ENCODE measurements at regions not wholly inside any gene's neighbourhood (a gene's known extent, or its start where the extent isn't known, plus 50 kb on each side); places are given as distances from the start of the nearest gene placed in this dataset.

DNA sequence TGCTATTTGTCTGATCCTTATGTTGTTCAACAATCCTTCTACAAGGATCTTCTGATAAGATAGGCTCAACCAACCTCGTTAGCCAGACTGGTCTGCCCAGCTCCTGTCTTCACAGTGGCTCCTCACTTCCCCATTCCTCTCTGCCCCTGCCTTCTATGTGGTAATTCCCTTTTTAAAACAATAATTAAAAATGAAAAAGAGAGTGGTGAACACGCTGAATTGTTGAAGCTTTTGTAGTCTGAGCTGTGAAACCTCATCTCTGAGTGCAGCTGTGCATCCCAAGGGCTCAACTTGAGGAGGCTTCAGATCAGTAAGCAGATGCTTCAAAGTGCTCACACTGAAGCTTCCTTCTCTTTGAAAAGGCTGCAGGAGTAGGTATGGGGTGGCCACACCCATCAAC is 70.7 kb upstream of the JUN start (continued):
- TF ChIP-seq, protein P1, sequence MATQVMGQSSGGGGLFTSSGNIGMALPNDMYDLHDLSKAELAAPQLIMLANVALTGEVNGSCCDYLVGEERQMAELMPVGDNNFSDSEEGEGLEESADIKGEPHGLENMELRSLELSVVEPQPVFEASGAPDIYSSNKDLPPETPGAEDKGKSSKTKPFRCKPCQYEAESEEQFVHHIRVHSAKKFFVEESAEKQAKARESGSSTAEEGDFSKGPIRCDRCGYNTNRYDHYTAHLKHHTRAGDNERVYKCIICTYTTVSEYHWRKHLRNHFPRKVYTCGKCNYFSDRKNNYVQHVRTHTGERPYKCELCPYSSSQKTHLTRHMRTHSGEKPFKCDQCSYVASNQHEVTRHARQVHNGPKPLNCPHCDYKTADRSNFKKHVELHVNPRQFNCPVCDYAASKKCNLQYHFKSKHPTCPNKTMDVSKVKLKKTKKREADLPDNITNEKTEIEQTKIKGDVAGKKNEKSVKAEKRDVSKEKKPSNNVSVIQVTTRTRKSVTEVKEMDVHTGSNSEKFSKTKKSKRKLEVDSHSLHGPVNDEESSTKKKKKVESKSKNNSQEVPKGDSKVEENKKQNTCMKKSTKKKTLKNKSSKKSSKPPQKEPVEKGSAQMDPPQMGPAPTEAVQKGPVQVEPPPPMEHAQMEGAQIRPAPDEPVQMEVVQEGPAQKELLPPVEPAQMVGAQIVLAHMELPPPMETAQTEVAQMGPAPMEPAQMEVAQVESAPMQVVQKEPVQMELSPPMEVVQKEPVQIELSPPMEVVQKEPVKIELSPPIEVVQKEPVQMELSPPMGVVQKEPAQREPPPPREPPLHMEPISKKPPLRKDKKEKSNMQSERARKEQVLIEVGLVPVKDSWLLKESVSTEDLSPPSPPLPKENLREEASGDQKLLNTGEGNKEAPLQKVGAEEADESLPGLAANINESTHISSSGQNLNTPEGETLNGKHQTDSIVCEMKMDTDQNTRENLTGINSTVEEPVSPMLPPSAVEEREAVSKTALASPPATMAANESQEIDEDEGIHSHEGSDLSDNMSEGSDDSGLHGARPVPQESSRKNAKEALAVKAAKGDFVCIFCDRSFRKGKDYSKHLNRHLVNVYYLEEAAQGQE (IDR thresholded peaks at IDR 0.05; ENCODE audit: borderline replicate concordance): peak; percentile 57; the same call in 1 of the 2 replicates
- TF ChIP-seq, protein P1 (CRISPR knock-in tag; IDR thresholded peaks at IDR 0.05; ENCODE audit: low read depth): no peak
- TF ChIP-seq ZNF347 (CRISPR knock-in tag; IDR thresholded peaks at IDR 0.05; ENCODE audit: low read depth) (no peak), ZNF764 (CRISPR knock-in tag; IDR thresholded peaks at IDR 0.05; ENCODE audit: low read depth) (no peak), ZNF717 (CRISPR knock-in tag; IDR thresholded peaks at IDR 0.05) (no peak)
- TF ChIP-seq, protein P2, sequence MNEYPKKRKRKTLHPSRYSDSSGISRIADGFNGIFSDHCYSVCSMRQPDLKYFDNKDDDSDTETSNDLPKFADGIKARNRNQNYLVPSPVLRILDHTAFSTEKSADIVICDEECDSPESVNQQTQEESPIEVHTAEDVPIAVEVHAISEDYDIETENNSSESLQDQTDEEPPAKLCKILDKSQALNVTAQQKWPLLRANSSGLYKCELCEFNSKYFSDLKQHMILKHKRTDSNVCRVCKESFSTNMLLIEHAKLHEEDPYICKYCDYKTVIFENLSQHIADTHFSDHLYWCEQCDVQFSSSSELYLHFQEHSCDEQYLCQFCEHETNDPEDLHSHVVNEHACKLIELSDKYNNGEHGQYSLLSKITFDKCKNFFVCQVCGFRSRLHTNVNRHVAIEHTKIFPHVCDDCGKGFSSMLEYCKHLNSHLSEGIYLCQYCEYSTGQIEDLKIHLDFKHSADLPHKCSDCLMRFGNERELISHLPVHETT (CRISPR knock-in tag; conservative IDR thresholded peaks at IDR 0.05 in 1 of 2, IDR thresholded peaks at IDR 0.05 in 1 of 2): 0 out of 4 replicates have a peak, but pooled peaks of 1 of the 2 experiments have one; percentile 15
